SK-N-SH treated with all-trans-retinoic acid at 6 μM for 48 hours (cell line): ENCODE measurements at regions not wholly inside any gene's neighbourhood (a gene's known extent, or its start where the extent isn't known, plus 50 kb on each side); places are given as distances from the start of the nearest gene placed in this dataset.

Experiments
- ATAC-seq: fragments of 200-7000 bp; cut with Tn5 transposase; 3 replicates; pipeline ENCODE4 v1.9.1; 2020; ENCODE audit warnings: mild to moderate bottlenecking, moderate library complexity
- BACH2 ChIP-seq: fragments of 250-450 bp; sonication (Bioruptor Pico); IDR thresholded peaks from 2 replicates; pipeline ENCODE4 v1.9.0; 2021; ENCODE audit warnings: mild to moderate bottlenecking, borderline replicate concordance
- CREB5 ChIP-seq: fragments of 250-450 bp; sonication (Bioruptor Pico); IDR thresholded peaks from 2 replicates; pipeline ENCODE4 v1.5.1; 2020; ENCODE audit warnings: low read depth, mild to moderate bottlenecking, moderate library complexity
- CSDC2 ChIP-seq: fragments of 250-450 bp; sonication (Bioruptor Pico); IDR thresholded peaks from 2 replicates; pipeline ENCODE4 v1.5.0; 2020; ENCODE audit warnings: mild to moderate bottlenecking, moderate library complexity
- GLIS3 ChIP-seq: fragments of 250-450 bp; sonication (Bioruptor Pico); IDR thresholded peaks from 2 replicates; pipeline ENCODE4 v1.5.0; 2020; ENCODE audit warnings: mild to moderate bottlenecking, moderate library complexity
- ISL1 ChIP-seq: fragments of 250-450 bp; sonication (Bioruptor Pico); IDR thresholded peaks from 2 replicates; pipeline ENCODE4 v2.1.2; 2022; ENCODE audit warnings: mild to moderate bottlenecking, moderate library complexity
- OSR1 ChIP-seq: fragments of 250-450 bp; sonication (Bioruptor Pico); IDR thresholded peaks from 2 replicates; pipeline ENCODE4 v1.8.0; 2022; ENCODE audit warnings: moderate library complexity, mild to moderate bottlenecking, inconsistent platforms
- PATZ1 ChIP-seq: fragments of 250-450 bp; sonication (Bioruptor Pico); IDR thresholded peaks from 2 replicates; pipeline ENCODE4 v1.8.0; 2020; ENCODE audit warnings: mild to moderate bottlenecking, moderate library complexity, borderline replicate concordance
- POU6F1 ChIP-seq: fragments of 250-450 bp; sonication (Bioruptor Pico); IDR thresholded peaks from 2 replicates; pipeline ENCODE4 v1.8.0; 2021; ENCODE audit warnings: low read depth, mild to moderate bottlenecking, moderate library complexity, borderline replicate concordance
- PPARA ChIP-seq: fragments of 250-450 bp; sonication (Bioruptor Pico); IDR thresholded peaks from 2 replicates; pipeline ENCODE4 v1.5.0; 2020; ENCODE audit warnings: mild to moderate bottlenecking, borderline replicate concordance
- SNAI2 ChIP-seq: fragments of 250-450 bp; sonication (Bioruptor Pico); IDR thresholded peaks from 2 replicates; pipeline ENCODE4 v1.5.0; 2020; ENCODE audit warnings: mild to moderate bottlenecking, moderate library complexity
- TCF4 ChIP-seq: fragments of 250-450 bp; sonication (Bioruptor Pico); IDR thresholded peaks from 2 replicates; pipeline ENCODE4 v1.8.0; 2021; ENCODE audit warnings: mild to moderate bottlenecking, moderate library complexity, borderline replicate concordance
- TOX ChIP-seq: fragments of 250-450 bp; sonication (Bioruptor Pico); IDR thresholded peaks from 2 replicates; pipeline ENCODE4 v1.8.0; 2021; ENCODE audit warnings: mild to moderate bottlenecking, moderate library complexity, borderline replicate concordance
- TSHZ2 ChIP-seq: fragments of 250-450 bp; sonication (Bioruptor Pico); IDR thresholded peaks from 2 replicates; pipeline ENCODE4 v1.5.0; 2020; ENCODE audit warnings: mild to moderate bottlenecking, moderate library complexity
- ZC3H10 ChIP-seq: fragments of 250-450 bp; sonication (Bioruptor Pico); IDR thresholded peaks from 2 replicates; pipeline ENCODE4 v1.5.1; 2021; ENCODE audit warnings: mild to moderate bottlenecking, moderate library complexity
- ZFP3 ChIP-seq: fragments of 250-450 bp; sonication (Bioruptor Pico); IDR thresholded peaks from 2 replicates; pipeline ENCODE4 v1.5.0; 2020; ENCODE audit warnings: mild to moderate bottlenecking, moderate library complexity
- ZNF565 ChIP-seq: fragments of 450-650 bp; formaldehyde crosslinking; conservative IDR thresholded peaks from 2 replicates; pipeline ENCODE4 v1.5.0; 2020; ENCODE audit warnings: low read depth, mild to moderate bottlenecking, moderate library complexity
- ZNF70 ChIP-seq: fragments of 450-650 bp; formaldehyde crosslinking; IDR thresholded peaks from 2 replicates; pipeline ENCODE4 v1.5.0; 2020; ENCODE audit warnings: mild to moderate bottlenecking, moderate library complexity
- ZNF8 ChIP-seq: fragments of 450-650 bp; formaldehyde crosslinking; IDR thresholded peaks from 2 replicates; pipeline ENCODE4 v1.5.0; 2020; ENCODE audit warnings: mild to moderate bottlenecking, moderate library complexity

GRCh38 chr1:234914606-234915290 lies 213.9 kb downstream of the TOMM20 start:
- ATAC-seq = no peak
- no peak for TF ChIP-seq CSDC2 (CRISPR knock-in tag)
- TF ChIP-seq ZNF565 = no peak
- no peak for TF ChIP-seq PPARA

GRCh38 chr1:234913771-234914170 lies 214.9 kb downstream of the TOMM20 start:
- TF ChIP-seq TSHZ2 (CRISPR knock-in tag) (no peak), ZC3H10 (CRISPR knock-in tag) (no peak), PATZ1 (CRISPR knock-in tag) (no peak), TCF4 (no peak), ZNF565 (no peak), CREB5 (CRISPR knock-in tag) (no peak), CSDC2 (CRISPR knock-in tag) (no peak)
- no peak for ATAC-seq

GRCh38 chr1:234913278-234913649 lies 215.4 kb downstream of the TOMM20 start:
- TF ChIP-seq ZNF565 (no peak), SNAI2 (CRISPR knock-in tag) (no peak), BACH2 (CRISPR knock-in tag) (no peak), OSR1 (CRISPR knock-in tag) (no peak), ZFP3 (no peak), ZNF70 (CRISPR knock-in tag) (no peak), POU6F1 (CRISPR knock-in tag) (no peak), ISL1 (CRISPR knock-in tag) (no peak), PATZ1 (CRISPR knock-in tag) (no peak), ZNF8 (CRISPR knock-in tag) (no peak), TSHZ2 (CRISPR knock-in tag) (no peak), TCF4 (no peak), PPARA (no peak), TOX (CRISPR knock-in tag) (no peak), GLIS3 (no peak), CREB5 (CRISPR knock-in tag) (no peak)

More at GRCh38 chr1:234913278-234913649, 215.4 kb downstream of the TOMM20 start:
- no peak for ATAC-seq
